ENCODE measurements at regions not wholly inside any gene's neighbourhood (a gene's known extent, or its start where the extent isn't known, plus 50 kb on each side); places are given as distances from the start of the nearest gene placed in this dataset.

- no peak for TF ChIP-seq JUN (CRISPR knock-in tag; IDR thresholded peaks at IDR 0.05)
- TF ChIP-seq ZNF263 (CRISPR knock-in tag; IDR thresholded peaks at IDR 0.05; ENCODE audit: low read depth): no peak
Measured at GRCh38 chr5:67917561-67917960, 298.0 kb upstream of the PIK3R1 start.

All from WTC11 (cell line).